ENCODE measurements at regions not wholly inside any gene's neighbourhood (a gene's known extent, or its start where the extent isn't known, plus 50 kb on each side); places are given as distances from the start of the nearest gene placed in this dataset.

- no peak for DNase-seq
These were observed 1085.4 kb upstream of the CDH6 start for GRCh38 chr5:30108051-30108450.

DNA sequence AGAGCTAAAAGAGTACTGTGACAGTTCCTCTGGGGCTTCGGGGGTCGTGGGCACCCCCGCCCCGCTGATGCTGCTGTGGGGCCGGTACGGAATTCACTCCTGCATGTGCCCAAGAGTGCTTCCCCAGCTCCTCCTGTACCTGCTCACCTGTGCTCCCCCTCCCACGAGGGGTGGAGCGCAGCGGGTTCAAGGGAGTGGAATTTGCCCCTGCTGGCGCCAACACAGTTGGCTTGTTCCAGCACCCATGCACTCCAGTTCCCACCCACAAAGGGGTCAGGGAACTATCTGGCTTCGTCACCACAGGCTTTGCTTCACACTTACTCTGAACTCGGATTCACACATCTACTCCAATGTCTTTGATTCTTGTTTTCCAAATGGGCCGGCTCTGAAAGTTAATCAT, 1086.9 kb upstream of the CDH6 start:
- no peak for DNase-seq

DNA sequence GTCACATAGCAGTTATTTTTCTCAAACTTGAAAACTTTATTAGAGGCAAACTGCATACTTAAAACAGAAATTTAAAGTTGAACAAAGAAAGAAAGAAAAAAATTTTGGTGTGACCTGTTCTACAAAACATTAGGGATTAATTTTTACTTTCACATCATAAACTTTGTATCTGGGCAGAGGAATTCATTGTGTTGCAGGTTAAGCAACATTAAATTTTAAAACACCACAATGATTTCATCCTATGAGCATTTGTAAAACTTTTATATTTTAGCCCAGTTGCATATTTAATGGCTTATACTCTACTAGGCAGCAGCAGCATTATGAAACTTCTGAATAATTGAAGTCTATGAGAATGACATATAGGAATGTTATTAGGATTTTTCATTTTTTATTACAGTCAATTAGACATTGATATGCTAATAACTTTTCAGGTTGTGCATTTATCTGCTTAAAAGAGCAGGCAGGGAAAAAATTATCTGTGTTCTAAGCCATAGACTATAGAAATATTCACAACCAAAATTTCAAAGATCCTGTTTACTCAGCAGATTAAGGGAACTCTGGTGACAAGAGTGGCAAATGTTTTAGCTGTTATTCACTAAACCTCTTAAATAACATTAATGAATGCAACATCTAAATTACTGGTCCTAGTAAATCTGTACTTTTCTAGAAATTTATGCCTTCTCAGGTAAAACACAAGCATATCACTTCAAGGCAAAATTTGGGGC, 1088.5 kb upstream of the CDH6 start:
- no peak for DNase-seq

- DNase-seq = no peak
These were observed 1089.9 kb upstream of the CDH6 start for GRCh38 chr5:30103452-30104202.

GRCh38 chr5:30103052-30103451, 1090.4 kb upstream of the CDH6 start:
- DNase-seq = no peak

DNA sequence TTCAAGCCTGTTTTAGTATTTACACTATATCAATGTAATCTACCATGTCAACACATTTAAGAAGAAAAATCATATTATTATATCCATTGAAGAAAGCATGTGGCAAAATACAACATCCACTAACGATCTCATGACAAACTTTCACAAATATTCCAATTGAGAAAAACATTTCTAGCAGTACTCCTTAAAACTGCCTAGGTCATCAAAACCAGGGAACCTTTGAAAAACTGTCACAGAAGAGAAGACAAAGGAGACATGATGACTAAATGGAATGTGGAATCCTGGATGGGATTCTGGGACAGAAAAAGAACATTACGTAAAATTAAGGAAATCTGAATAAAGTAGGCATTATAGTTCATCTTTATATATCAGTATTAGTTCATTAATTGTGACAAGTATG, 1091.3 kb upstream of the CDH6 start:
- DNase-seq = no peak

DNA sequence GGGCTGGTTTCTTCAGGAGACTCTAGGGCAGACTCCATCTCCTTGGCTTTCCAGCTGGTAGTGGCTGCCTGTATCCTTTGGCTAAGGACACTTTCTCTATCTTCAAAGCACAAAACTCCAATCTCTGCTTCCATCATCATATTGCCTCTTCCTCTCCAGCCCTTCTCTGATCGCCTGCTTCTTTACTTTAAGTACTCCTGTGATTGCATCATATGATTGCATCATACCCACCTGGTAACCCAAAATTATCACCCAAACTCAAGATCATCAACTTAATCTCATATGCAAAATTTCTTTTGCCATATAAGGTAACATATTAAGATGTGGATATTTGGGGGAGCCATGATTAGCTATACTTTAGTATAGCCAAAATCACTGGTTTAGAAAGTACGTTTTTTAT, 1092.6 kb upstream of the CDH6 start:
- no peak for DNase-seq

GRCh38 chr5:30100148-30100713, 1093.3 kb upstream of the CDH6 start:
- no peak for DNase-seq

DNA sequence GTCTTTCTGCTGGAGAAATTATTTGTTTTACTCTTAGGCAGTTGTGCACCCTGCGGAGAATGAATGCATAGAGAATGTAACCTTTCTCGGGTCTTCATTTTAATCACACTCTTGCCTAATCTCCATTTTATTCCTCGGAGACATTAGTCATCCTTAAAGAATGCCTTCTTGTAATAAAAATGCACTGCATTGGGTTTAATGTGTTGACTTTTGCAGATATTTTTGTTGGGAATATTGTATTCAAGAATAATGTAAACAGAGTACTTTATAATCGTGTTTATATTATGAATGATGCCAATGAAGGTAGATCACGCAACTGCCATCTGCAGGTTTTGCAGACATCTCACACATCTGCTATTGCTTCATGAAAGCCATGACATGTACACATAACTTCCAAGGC, 1093.9 kb upstream of the CDH6 start:
- no peak for DNase-seq

DNA sequence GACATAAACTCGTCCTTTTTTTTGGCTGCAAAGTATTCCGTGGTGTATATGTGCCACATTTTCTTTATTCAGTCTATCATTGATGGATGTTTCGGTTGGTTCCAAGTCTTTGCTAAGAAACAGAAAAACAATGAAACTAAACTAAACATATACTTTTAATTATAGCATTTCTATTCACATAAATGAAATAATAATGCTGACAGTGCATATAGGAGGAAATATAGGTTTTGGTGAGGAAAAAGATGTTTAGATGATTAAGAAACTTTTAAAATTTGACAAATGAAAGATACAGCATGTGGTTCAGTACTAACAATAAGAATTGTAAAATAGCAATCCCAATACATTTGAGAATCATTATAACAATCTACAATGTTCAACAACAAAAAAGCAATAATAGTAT, 1094.5 kb upstream of the CDH6 start:
- no peak for DNase-seq

DNA sequence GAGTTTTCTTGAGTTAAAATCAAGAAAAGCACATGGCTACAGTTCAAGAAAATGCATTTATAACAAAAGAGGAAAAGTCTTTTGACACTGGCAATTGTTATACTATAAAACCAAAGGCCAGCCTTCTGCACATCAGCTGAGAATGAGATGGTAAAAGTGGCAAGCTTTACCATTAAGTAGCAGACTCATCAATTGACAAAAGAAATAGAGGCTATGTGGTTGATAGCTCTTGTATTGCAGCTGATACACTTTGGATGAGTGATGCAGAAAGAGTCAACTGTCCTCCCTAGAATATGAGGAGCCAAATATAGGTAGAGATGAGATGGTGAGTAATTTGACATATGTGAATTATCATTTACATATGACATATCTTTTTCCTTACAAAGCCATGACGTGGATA, 1100.9 kb upstream of the CDH6 start:
- DNase-seq = no peak

GRCh38 chr5:30069441-30070263, 1123.8 kb upstream of the CDH6 start:
- DNase-seq = no peak

GRCh38 chr5:30063503-30063902, 1130.0 kb upstream of the CDH6 start:
- DNase-seq = no peak

GRCh38 chr5:30051976-30052375, 1141.5 kb upstream of the CDH6 start:
- no peak for DNase-seq

DNA sequence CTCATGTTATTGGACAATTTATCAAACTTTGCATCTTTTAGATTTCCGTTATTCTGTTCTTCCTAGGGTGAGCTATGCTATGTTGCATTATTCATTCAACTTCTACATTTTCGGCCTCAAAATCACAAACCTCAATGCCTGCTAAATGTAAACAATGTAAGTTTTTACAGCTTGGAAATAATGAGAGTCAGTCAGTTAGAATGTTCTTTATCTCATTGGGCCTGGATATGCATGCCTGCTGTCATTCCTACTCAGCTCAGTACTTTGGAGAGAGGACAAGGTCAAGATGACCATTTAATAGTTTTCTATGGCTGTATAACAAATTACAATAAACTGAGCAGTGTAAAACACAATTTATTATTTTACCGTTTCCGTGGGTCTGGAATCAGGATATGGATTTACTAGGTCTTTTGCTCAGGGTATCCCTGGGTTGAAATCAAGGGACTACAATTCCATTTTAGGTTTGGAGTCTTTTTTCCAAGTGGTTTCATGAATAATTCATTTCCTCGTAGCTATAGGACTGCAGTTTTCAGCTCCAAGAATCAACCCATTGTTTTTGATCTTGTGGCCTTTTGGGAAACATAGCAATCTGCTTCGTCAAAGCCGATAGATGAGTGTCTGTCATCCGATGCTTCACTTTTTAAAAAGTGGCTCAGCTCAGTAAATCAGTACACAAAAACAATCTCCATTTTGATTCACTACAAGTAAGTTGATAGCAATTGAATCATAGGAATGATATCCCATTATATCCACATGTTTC, 1143.2 kb upstream of the CDH6 start:
- DNase-seq = no peak

DNA sequence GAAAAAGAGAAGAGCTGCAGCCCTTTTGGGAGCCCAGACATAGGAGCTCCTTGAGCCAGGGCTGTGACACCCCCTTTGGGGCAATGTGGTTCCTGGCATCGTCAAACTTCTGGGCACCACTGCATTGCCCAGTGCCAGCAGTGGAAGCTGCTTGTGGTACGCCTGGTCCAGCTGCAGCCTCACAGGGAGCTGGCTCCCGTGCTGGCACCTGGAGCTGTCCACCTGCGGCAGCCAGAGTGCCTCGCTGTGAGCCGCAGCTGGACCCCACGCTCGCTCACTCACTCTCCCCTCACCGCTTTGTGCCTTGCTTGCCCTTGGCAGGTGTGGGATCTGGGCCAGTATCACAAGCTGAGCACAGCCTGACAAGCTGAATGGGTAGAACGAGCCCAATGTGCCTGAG, 1150.8 kb upstream of the CDH6 start:
- DNase-seq = no peak

DNA sequence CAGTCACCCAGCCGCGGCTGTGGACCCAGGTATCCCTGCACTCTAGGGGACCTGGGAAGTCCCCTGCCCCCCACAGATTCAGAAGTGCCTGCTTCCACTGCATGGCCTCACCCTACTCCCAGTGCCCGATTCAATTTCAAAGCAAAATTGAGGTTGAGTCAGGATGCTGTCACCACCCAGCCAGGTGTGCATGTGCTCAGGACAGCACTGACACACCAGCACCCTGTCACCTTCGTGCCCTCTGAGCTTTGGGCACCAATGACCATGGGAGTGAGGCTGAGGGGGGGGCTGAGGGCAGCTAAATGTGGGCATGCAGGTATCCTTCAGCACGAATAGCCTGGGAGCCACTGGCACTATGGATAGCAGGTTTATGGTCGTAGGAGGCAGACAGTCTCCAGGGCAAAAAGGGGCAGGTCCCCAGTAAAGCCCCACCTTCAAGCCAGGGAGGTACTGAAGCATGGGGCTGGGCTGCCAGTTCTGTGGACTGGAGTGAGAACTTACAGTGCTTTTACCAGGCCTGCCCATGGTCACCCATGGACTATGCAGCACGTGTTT, 1151.6 kb upstream of the CDH6 start:
- no peak for DNase-seq

GRCh38 chr5:30041291-30041690, 1152.2 kb upstream of the CDH6 start:
- DNase-seq = no peak

- DNase-seq = no peak
These were observed 1152.9 kb upstream of the CDH6 start for GRCh38 chr5:30040488-30041118.

GRCh38 chr5:30039379-30039778, 1154.1 kb upstream of the CDH6 start:
- no peak for DNase-seq

DNA sequence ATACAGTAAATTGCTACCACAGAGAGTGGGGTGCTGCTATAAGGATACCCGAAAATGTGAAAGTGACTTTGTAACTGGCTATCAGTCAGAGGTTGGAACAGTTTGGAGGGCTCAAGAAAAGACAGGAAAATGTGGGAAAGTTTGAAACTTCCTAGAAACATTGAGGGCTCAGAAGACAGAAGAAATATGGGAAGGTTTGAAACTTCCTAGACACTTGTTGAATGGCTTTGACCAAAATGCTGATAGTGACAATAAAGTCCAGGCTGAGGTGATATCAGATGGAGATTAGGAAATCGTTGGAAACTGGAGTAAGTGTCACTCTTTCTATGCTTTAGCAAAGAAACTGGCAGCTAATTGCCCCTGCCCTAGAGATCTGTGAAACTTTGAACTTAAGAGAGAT, 1158.6 kb upstream of the CDH6 start:
- no peak for DNase-seq

- DNase-seq = no peak
These were observed 1163.4 kb upstream of the CDH6 start for GRCh38 chr5:30030101-30030500.
